Tibial nerve (tissue), 4 donors: ENCODE measurements at regions not wholly inside any gene's neighbourhood (a gene's known extent, or its start where the extent isn't known, plus 50 kb on each side); places are given as distances from the start of the nearest gene placed in this dataset.

Experiments used
- DNase-seq, 2 donors: peaks; one replicate each; pipeline ENCODE4 v3.0.0-alpha.2; 2019; ENCODE audit warnings: low spot score in 2 of 2
- H3K27ac ChIP-seq, 4 donors: fragments of 200-600 bp; sonication (generic) in 3 of 4; one replicate each; pipeline ENCODE4 v1.5.1; 2017 to 2019; ENCODE audit warnings: mild to moderate bottlenecking in 1 of 4
- H3K27me3 ChIP-seq, 2 donors: fragments of 200-600 bp; sonication (generic) in 1 of 2; one replicate each; pipeline versions ENCODE4 v1.5.1 to v1.6.0; 2017 to 2019
- H3K36me3 ChIP-seq, 3 donors: fragments of 200-600 bp; sonication (generic); one replicate each; pipeline ENCODE4 v1.5.1; 2018 to 2019
- H3K4me1 ChIP-seq, 4 donors: fragments of 200-600 bp; sonication (generic) in 3 of 4; one replicate each; pipeline ENCODE4 v1.5.1; 2017 to 2019
- H3K4me3 ChIP-seq, 4 donors: fragments of 200-600 bp; sonication (generic) in 3 of 4; one replicate each; pipeline ENCODE4 v1.5.1; 2017 to 2019; ENCODE audit warnings: mild to moderate bottlenecking in 1 of 4, moderate library complexity in 1 of 4
- H3K9me3 ChIP-seq, 4 donors: fragments of 200-600 bp; sonication (generic) in 3 of 4; one replicate each; pipeline ENCODE4 v1.5.1; 2017 to 2019
- EP300 ChIP-seq, 2 donors: sonication (generic); formaldehyde crosslinking; IDR thresholded peaks; one replicate each; pipeline ENCODE4 v1.6.1; 2017; ENCODE audit warnings: antibody characterized with exemption in 2 of 2, mild to moderate bottlenecking in 1 of 2
- POLR2A ChIP-seq, 2 donors: fragments of 450-650 bp; IDR thresholded peaks; one replicate each; pipeline ENCODE4 v1.6.1; 2017; ENCODE audit warnings: antibody characterized with exemption in 2 of 2, mild to moderate bottlenecking in 2 of 2, moderate library complexity in 2 of 2
- WGBS, 2 donors: methylation state at CpG; one replicate each; pipeline ENCODE4 v1.1.5; 2018; 5-methylcytosine and 5-hydroxymethylcytosine counted together
- TF ChIP-seq, protein P1 (sequence below), 5 experiments: fragments of 200-600 bp in 3 of 5; fragments of 450-650 bp in 2 of 5; sonication (generic) in 3 of 5; IDR thresholded peaks; one replicate each; pipeline ENCODE4 v1.5.1; 2016 to 2019; ENCODE audit warnings: antibody characterized with exemption in 5 of 5, mild to moderate bottlenecking in 3 of 5, moderate library complexity in 2 of 5

DNA sequence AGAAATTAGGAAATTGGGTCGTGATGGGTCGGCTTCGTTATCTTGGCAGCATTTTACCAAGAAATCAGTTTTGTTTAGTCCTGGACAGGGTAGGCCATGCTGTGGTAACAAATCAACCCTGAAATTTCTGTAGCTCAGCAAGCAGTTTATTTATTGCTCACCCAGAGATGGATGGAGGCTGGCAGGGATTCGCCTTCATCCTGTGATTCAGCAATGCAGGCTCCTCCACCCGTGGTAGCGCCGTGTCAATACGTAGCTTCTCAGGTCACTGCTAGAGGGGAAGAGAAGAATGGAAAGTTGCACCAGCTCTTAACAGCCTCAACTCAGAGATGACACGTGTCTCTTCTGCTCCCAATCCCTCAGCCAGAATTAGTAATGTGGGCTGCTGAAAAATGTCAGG is 157.0 kb upstream of the SGK1 start:
- TF ChIP-seq EP300 (IDR thresholded peaks at IDR 0.05) (no peak), POLR2A (IDR thresholded peaks at IDR 0.05) (no peak)
- TF ChIP-seq, protein P1, sequence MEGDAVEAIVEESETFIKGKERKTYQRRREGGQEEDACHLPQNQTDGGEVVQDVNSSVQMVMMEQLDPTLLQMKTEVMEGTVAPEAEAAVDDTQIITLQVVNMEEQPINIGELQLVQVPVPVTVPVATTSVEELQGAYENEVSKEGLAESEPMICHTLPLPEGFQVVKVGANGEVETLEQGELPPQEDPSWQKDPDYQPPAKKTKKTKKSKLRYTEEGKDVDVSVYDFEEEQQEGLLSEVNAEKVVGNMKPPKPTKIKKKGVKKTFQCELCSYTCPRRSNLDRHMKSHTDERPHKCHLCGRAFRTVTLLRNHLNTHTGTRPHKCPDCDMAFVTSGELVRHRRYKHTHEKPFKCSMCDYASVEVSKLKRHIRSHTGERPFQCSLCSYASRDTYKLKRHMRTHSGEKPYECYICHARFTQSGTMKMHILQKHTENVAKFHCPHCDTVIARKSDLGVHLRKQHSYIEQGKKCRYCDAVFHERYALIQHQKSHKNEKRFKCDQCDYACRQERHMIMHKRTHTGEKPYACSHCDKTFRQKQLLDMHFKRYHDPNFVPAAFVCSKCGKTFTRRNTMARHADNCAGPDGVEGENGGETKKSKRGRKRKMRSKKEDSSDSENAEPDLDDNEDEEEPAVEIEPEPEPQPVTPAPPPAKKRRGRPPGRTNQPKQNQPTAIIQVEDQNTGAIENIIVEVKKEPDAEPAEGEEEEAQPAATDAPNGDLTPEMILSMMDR (IDR thresholded peaks at IDR 0.05): no peak
- Histone ChIP-seq H3K4me3 (no peak overlapping the region), H3K36me3 (no peaks in the 10 kb centered on the region), H3K9me3 (no peaks in the 10 kb centered on the region), H3K27ac (no peak overlapping the region), H3K27me3 (no peaks in the 10 kb centered on the region), H3K4me1 (no peaks in the 10 kb centered on the region)
- no peak for DNase-seq
- WGBS, 2 donors: 94 to 96% methylated on average over 9 of the region's 9 CpGs

DNA sequence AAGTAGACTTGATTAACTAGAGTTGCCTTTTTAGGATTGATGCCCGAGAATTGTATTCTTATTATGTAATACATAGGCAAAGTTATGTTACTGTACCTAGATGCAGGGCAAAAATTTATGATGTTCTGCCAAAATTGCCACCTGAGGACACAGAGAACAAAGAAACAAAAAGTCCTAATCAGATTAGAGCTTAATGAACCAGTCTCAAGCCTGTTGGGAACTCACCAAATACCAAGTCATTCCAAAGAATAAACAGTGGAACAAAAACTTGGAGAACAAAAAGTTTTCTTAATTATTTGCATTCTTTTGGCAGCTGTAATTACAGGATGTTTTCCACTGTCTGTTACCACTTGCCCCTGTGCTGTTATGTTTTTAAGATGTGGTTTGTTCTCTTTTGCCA is 154.7 kb upstream of the SGK1 start:
- Histone ChIP-seq H3K36me3 (no peaks in the 10 kb centered on the region), H3K27me3 (no peaks in the 10 kb centered on the region), H3K4me1 (no peaks in the 10 kb centered on the region), H3K9me3 (no peaks in the 10 kb centered on the region), H3K4me3 (no peak overlapping the region), H3K27ac (no peak overlapping the region)
- DNase-seq: no peak
- 72 to 82% methylated on average over 1 of the region's 1 CpG for WGBS, 2 donors
- TF ChIP-seq POLR2A (IDR thresholded peaks at IDR 0.05) (no peak), EP300 (IDR thresholded peaks at IDR 0.05) (no peak)
- TF ChIP-seq, protein P1 (IDR thresholded peaks at IDR 0.05): no peak

DNA sequence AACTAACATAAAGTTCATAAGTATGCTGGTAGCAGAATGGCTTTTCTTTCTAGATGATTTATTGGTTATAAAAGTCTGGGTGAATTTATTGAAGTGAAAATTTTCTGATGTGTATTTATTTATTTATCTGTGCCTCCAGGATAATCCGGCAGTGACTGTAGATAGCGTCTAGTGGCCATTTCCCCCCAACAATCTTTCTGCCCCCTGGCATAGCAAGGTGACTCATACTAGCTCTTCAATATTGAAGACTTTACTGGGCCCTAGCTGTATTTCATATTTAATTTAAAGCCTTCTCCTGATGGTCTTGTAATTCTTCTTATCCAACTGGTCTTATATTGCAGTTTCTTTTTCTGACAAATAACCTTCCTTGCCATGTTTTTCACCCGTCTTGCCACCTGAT is 154.1 kb upstream of the SGK1 start:
- TF ChIP-seq EP300 (IDR thresholded peaks at IDR 0.05) (no peak), POLR2A (IDR thresholded peaks at IDR 0.05) (no peak)
- TF ChIP-seq, protein P1 (IDR thresholded peaks at IDR 0.05): no peak
- Histone ChIP-seq H3K4me3 (no peak overlapping the region), H3K36me3 (no peaks in the 10 kb centered on the region), H3K4me1 (peaks cover 0 to 2% (median 0%) of the 10 kb centered on the region in 4 donors), H3K9me3 (no peaks in the 10 kb centered on the region), H3K27me3 (no peaks in the 10 kb centered on the region), H3K27ac (no peak overlapping the region)
- no peak for DNase-seq
- 95 to 96% methylated on average over 3 of the region's 3 CpGs for WGBS, 2 donors

DNA sequence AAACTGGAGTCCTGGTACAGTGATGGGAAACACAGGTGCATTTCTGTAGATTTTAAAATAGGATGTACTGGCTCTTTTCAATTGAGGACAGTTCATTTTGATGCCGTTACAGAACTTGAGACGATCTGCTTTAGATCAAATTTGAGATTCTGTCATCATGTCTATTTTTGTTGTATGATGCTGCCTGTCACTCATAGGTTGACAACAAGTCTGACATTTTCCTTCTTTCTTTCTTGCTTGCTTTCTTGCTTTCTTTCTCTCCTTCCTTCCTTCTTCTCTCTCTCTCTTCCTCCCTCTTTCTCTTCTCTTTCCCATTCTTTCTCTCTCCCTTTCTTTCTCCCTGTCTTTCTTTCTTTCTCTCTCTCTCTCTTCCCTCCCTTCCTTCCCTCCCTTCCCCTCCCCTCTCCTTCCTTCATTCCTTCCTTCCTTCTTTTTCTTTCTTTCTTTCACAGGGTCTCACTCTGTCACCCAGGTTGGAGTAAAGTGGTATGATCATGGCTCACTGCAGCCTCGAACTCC is 152.6 kb upstream of the SGK1 start:
- no peak for TF ChIP-seq EP300 (IDR thresholded peaks at IDR 0.05)
- TF ChIP-seq, protein P1 (IDR thresholded peaks at IDR 0.05): no peak
- no peak for TF ChIP-seq POLR2A (IDR thresholded peaks at IDR 0.05)
- no peak overlapping the region for H3K27ac ChIP-seq
- WGBS, 2 donors: 88 to 95% methylated on average over 3 of the region's 3 CpGs
- DNase-seq: no peak
- peaks cover 0 to 3% (median 0%) of the 10 kb centered on the region in 4 donors for H3K4me1 ChIP-seq
- no peaks in the 10 kb centered on the region for H3K27me3 ChIP-seq
- H3K4me3 ChIP-seq: no peak overlapping the region
- H3K36me3 ChIP-seq: no peaks in the 10 kb centered on the region
- H3K9me3 ChIP-seq: no peaks in the 10 kb centered on the region

DNA sequence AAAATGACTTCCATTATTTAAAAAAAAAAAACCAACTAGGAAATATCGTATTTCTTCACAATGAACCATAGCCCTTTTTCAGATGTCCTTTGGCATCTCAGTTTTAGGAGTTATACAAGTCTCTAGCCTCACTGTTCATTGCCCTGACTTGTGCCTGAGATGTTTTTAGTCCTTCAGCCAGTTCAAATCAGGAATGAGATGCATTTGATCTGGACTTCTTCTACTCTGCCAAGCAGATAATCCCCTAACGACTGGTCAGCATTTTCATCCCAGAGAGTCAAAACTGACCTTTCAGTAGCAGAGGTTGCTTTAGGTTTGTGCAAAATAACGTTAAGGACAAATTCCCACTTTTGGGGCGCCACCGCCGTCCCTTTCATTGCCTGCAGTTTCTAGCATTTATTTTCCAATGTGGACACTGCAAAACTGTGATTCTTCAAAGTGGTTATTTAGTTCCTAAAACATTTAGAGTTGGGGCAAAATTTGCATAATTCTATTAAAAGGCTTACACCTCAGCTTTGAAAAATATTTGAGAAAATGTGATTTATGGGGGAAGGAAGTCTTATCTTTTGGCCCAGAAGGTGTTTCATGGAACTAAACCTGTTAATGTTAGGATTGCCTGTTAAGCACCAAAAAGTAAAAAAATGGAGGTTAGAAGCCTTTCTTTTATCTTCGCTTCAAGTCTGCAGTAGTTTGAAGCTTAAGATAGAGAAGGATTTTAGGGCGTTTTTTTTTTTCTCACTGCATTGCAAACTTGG is 152.0 kb upstream of the SGK1 start:
- no peak overlapping the region for H3K4me3 ChIP-seq
- H3K27ac ChIP-seq: no peak overlapping the region

More for the DNA sequence above, 152.0 kb upstream of the SGK1 start:
- 71 to 77% methylated on average over 8 of the region's 8 CpGs for WGBS, 2 donors
- no peaks in the 10 kb centered on the region for H3K9me3 ChIP-seq
- TF ChIP-seq POLR2A (IDR thresholded peaks at IDR 0.05): no peak
- TF ChIP-seq, protein P1 (IDR thresholded peaks at IDR 0.05): no peak
- TF ChIP-seq EP300 (IDR thresholded peaks at IDR 0.05): no peak
- peaks cover 0 to 3% (median 0%) of the 10 kb centered on the region in 4 donors for H3K4me1 ChIP-seq
- no peaks in the 10 kb centered on the region for H3K36me3 ChIP-seq
- DNase-seq: no peak
- no peaks in the 10 kb centered on the region for H3K27me3 ChIP-seq
